ENCODE measurements at regions not wholly inside any gene's neighbourhood (a gene's known extent, or its start where the extent isn't known, plus 50 kb on each side); places are given as distances from the start of the nearest gene placed in this dataset.
"Not testable (repeated sequence)": the region's sequence is repeated elsewhere in the genome, so short reads cannot be mapped to it uniquely, and the experiment has no call there.

DNA sequence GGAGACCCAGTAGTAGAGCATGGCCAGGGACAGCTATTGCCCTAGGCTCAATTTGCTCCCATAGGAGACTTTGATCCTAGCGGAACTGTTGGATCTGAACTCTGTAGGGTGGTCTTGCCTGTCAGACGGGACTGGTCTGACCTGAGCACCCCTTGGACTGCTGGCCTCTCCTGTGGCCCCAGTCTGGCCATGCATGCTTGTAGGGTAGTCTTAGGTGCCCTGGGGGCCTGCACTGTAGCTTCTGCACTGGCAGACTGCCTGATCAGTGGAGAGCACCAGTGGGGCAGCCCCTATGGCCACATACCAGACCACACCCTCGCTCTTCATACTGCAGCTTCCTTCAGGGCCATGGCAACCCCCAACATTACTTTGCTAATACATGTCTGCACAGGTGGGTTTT lies 396.1 kb upstream of the GRAMD2B start:
- no peak for DNase-seq

- DNase-seq = no peak
These were observed 395.6 kb upstream of the GRAMD2B start for GRCh38 chr5:126027652-126028051.

GRCh38 chr5:126028336-126028735 lies 394.9 kb upstream of the GRAMD2B start:
- DNase-seq = no peak

GRCh38 chr5:126029282-126029681 lies 393.9 kb upstream of the GRAMD2B start:
- DNase-seq = not testable (repeated sequence)

- DNase-seq = no peak
These were observed 392.5 kb upstream of the GRAMD2B start for GRCh38 chr5:126030698-126031097.

DNA sequence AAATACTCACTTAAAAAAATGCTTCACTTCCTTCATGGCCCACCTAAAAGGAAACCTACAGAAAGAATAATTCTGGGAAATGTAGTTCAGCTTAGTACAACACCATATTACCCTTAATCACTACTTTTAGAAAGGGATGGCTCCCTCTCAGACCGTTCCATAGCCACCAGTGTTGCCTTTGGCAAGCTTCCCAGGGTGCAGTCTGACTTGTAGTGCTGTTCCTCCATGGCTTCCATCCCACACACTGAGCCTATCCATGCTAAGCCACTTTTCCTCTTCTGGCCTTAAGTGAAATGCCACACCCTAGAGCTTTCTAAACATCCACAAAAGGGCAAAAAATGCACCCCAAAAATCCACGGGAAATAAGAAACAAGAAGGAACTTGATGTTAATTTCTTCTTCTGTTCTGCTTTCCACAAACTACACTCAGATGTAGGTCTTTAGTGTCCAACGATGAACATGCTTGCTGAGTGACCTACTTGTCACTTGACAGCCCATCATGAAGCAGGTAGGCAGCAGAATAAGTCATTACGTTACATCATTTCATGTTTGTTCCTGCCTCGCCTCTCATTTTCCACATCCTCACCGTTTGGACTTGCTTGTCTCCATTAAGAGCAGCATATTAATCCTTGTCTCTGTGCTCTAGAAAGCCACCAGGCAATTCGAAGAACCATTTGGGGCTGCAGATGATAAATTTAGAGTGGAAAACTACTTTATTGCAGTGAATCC lies 391.1 kb upstream of the GRAMD2B start:
- no peak for DNase-seq

- no peak for DNase-seq
These were observed 379.5 kb upstream of the GRAMD2B start for GRCh38 chr5:126043688-126044087.

GRCh38 chr5:126044111-126044668 lies 379.0 kb upstream of the GRAMD2B start:
- no peak for DNase-seq

GRCh38 chr5:126044931-126045565 lies 378.2 kb upstream of the GRAMD2B start:
- DNase-seq = no peak

DNA sequence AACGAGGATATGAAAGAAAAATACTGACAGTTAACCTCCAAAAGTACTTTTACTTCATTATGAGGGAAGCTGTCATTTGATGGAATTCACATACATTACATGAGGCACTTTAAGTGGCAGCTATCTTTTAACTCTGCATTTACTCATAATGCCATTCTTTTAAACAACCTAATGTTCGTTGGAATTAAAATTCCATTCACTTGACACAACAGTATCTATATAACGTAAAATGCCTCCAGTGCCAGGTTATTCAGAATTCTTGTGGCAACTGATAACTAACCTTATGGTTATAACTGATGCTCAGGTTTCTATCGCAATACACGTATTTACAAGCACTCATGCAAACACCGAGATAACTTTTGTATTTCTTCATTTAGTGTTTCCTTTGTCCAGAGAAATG lies 376.9 kb upstream of the GRAMD2B start:
- DNase-seq = no peak

GRCh38 chr5:126046846-126047571 lies 376.2 kb upstream of the GRAMD2B start:
- DNase-seq = no peak

GRCh38 chr5:126052120-126052519 lies 371.1 kb upstream of the GRAMD2B start:
- no peak for DNase-seq

DNA sequence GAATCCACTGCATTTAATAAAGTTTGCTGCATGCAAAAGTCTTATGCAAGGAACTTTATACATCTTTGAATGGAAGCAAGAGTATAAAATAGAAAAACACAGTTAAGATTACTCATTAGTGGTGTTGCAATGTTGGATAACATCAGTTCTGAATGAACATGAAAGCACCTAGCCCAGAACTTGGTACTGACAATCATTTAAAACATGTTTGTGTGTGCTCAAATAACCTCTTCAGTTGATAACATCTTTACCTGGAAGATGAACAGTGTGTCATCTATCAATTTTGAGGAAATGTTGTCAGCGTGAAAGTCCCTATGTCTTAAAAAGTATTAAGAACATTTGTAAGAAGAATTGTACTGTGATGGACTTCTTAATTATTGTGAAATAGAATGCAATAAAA lies 370.4 kb upstream of the GRAMD2B start:
- DNase-seq = no peak

DNA sequence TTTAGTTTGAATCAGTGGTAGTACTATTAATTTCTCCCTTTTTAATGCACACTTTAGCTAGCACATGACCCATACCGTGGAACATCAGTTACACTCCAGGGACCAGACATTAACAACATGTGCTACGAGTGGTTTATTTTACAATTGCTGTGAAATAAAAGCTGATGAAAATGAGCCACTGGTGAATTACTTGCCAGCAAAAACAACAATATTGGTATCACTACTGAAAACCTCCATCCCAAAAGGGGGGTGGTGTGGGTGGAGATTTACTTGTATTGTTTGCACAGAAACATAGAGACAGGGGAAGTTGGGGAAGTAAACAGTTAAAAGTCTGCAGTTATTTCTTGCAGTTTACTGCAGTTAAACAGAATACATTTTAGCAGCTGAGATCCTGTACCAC lies 369.6 kb upstream of the GRAMD2B start:
- DNase-seq = no peak

- peak; percentile 47 for DNase-seq
These were observed 368.4 kb upstream of the GRAMD2B start for GRCh38 chr5:126054577-126055347.

DNA sequence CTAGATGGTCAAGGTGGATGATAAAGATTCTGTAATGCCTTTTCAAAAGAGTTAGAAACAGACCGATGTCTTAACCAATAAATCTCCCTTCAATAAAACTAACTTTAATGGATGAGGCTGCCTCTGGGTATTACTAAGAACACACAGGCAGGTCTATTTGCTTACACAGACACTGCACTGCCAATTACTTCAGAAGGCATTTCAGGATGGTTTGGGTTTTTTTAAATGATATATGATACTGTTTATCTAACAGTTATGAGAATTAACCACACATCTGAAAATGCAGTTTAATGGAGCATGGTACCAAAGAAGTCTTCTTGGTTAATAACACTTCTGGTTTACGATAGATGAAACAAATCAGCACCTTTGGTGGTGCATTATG lies 367.9 kb upstream of the GRAMD2B start:
- no peak for DNase-seq

- no peak for DNase-seq
These were observed 366.9 kb upstream of the GRAMD2B start for GRCh38 chr5:126056352-126056751.

DNA sequence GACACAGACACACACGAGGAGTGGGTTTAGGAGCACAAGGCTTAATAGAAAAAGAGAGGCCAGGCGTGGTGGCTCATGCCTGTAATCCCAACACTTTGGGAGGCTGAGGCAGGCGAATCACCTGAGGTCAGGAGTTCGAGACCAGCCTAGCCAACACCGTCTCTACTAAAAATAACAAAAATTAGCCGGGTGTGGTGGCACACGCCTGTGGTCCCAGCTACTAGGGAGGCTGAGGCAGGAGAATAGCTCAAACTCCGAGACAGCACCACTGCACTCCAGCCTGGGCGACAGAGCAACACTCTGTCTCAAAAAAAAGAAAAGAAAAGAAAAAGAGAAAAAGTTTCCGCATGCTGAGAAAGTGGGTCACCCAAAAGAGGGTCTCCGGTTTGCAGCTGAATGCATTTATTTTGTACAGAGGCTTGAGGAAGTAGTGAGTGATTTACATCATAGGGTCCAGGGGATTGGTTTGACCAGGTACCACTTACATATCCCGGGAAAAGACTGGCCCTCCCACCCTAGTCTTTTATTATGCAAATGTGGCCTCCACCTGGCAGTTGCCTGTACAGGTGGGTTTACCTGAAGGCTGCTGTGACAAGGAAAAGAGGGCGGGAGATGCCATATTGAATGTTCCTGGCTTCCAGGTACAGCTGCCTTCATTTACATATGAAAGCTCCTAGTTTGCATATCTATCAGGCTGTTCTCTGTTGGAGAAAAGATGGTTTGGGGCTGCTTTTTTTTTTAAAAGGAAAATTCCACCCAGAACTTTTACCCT lies 366.2 kb upstream of the GRAMD2B start:
- DNase-seq = no peak

GRCh38 chr5:126058392-126058791 lies 364.8 kb upstream of the GRAMD2B start:
- not testable (repeated sequence) for DNase-seq

GRCh38 chr5:126062398-126063221 lies 360.6 kb upstream of the GRAMD2B start:
- DNase-seq = no peak

GRCh38 chr5:126065061-126065460 lies 358.1 kb upstream of the GRAMD2B start:
- no peak for DNase-seq

Measured in right kidney (tissue), 1 donor.